Fibroblast of pulmonary artery (primary cell): ENCODE measurements at regions not wholly inside any gene's neighbourhood (a gene's known extent, or its start where the extent isn't known, plus 50 kb on each side); places are given as distances from the start of the nearest gene placed in this dataset.

Experiments used
- DNase-seq: peaks from one replicate; pipeline ENCODE4 v3.0.0-alpha.2; 2010; ENCODE audit warnings: low read depth
- H3K4me3 ChIP-seq: replicated peaks from 2 replicates; pipeline ENCODE4 v1.5.1; 2011; ENCODE audit warnings: low read depth, mild to moderate bottlenecking, control low read depth, low read length, moderate library complexity
- CTCF ChIP-seq: IDR thresholded peaks from 2 replicates; pipeline ENCODE4 v1.5.1; 2011; ENCODE audit warnings: mild to moderate bottlenecking, control low read depth, low read length, inconsistent platforms; ENCODE audit errors: missing control alignments

GRCh38 chr1:163013826-163014600 lies 55.1 kb upstream of the RGS4 start:
- H3K4me3 ChIP-seq = no peak overlapping the region
- no peak for TF ChIP-seq CTCF
- DNase-seq = no peak

- no peak overlapping the region for H3K4me3 ChIP-seq
- TF ChIP-seq CTCF = no peak
- DNase-seq = no peak
Observed at GRCh38 chr1:163006051-163006834, 62.9 kb upstream of the RGS4 start.

GRCh38 chr1:162997499-162998285 lies 71.5 kb upstream of the RGS4 start:
- DNase-seq = peak; percentile 74
- TF ChIP-seq CTCF = no peak
- no peak overlapping the region for H3K4me3 ChIP-seq

- no peak for TF ChIP-seq CTCF
- H3K4me3 ChIP-seq = no peak overlapping the region
- DNase-seq = peak; percentile 60
Observed at GRCh38 chr1:162996261-162996660, 72.9 kb upstream of the RGS4 start.

GRCh38 chr1:162994921-162995320 lies 74.2 kb upstream of the RGS4 start:
- TF ChIP-seq CTCF = no peak
- DNase-seq = no peak

GRCh38 chr1:162993846-162994245 lies 75.3 kb upstream of the RGS4 start:
- DNase-seq = no peak
- H3K4me3 ChIP-seq = no peak overlapping the region
- no peak for TF ChIP-seq CTCF

More at GRCh38 chr1:162994921-162995320, 74.2 kb upstream of the RGS4 start:
- no peak overlapping the region for H3K4me3 ChIP-seq
